ENCODE measurements at regions not wholly inside any gene's neighbourhood (a gene's known extent, or its start where the extent isn't known, plus 50 kb on each side); places are given as distances from the start of the nearest gene placed in this dataset.

GRCh38 chr4:159632031-159632430, 529.2 kb downstream of the RAPGEF2 start:
- H2BK5ac ChIP-seq (ENCODE audit: low read depth, low read length) = no peak overlapping the region
- H3K18ac ChIP-seq (ENCODE audit: extremely low read depth, low read length) = no peak overlapping the region
- ChIA-PET POLR2A (ENCODE audit: partially characterized antibody) (no interaction called here), CTCF (ENCODE audit: partially characterized antibody) (interaction anchor here (1.1 kb wide), 1 partner anchor 133 kb away, joined by 4 read pairs; no protein-coding TSS in a partner anchor)
- no peak overlapping the region for H3K23ac ChIP-seq (ENCODE audit: insufficient read length)
- 100% methylated on average over 1 of the region's 1 CpG; no CpG with 5 or more reads in 1 of the 2 experiments for WGBS, 2 experiments (ENCODE audit: extremely low coverage in 1 of 2, insufficient coverage in 1 of 2, insufficient read length in 1 of 2, insufficient replicate concordance in 2 of 2, low coverage in 1 of 2, low lambda C conversion rate in 2 of 2, missing lambda C conversion rate in 1 of 2)
- no peaks in the 10 kb centered on the region for H4K20me1 ChIP-seq (replicated peaks in 1 of 2; ENCODE audit: control insufficient read depth in 1 of 2, insufficient read depth in 2 of 2, low read length in 2 of 2)
- FAIRE-seq (no peak), DNase-seq (ENCODE audit: low read depth in 1 of 2, low spot score in 2 of 2) (no peak)
- no peak overlapping the region for H3K27ac ChIP-seq (ENCODE audit: low read depth, low read length)
- H3K27me3 ChIP-seq (replicated peaks in 1 of 4; ENCODE audit: control insufficient read depth in 3 of 4, extremely low read depth in 1 of 4, insufficient read depth in 3 of 4, low read length in 3 of 4) = no peaks in the 10 kb centered on the region
- no peak overlapping the region for H3K4ac ChIP-seq (replicated peaks; ENCODE audit: insufficient read length, low read depth, low read length)
- H3K4me3 ChIP-seq (ENCODE audit: extremely low read depth in 1 of 4, insufficient read depth in 2 of 4, low read depth in 3 of 4, low read length in 4 of 4) = no peak overlapping the region
- no peaks in the 10 kb centered on the region for H3K79me2 ChIP-seq (ENCODE audit: control insufficient read depth in 1 of 2, insufficient read depth in 2 of 2, low read length in 2 of 2)
- H4K5ac ChIP-seq (ENCODE audit: insufficient read length, low read depth, low read length) = no peak overlapping the region
- no peak overlapping the region for H3K9ac ChIP-seq (replicated peaks in 1 of 4; ENCODE audit: extremely low read depth in 1 of 4, low read depth in 3 of 4, low read length in 3 of 4)
- H4K8ac ChIP-seq (ENCODE audit: extremely low read depth, insufficient read depth, low read length) = no peak overlapping the region
- H2BK12ac ChIP-seq (ENCODE audit: low read depth, low read length) = no peak overlapping the region
- no peak overlapping the region for H3K56ac ChIP-seq (replicated peaks; ENCODE audit: insufficient read length, low read depth, low read length)
- H2BK20ac ChIP-seq (ENCODE audit: low read length) = no peak overlapping the region
- no peak overlapping the region for H2AK5ac ChIP-seq (ENCODE audit: low read depth, low read length)
- no peak overlapping the region for H2AFZ ChIP-seq (ENCODE audit: low read length)
- H3K14ac ChIP-seq (ENCODE audit: insufficient read length) = no peak overlapping the region
- H3K36me3 ChIP-seq (ENCODE audit: control insufficient read depth in 2 of 4, insufficient read depth in 4 of 4, low read length in 3 of 4) = no peaks in the 10 kb centered on the region
- H3K4me1 ChIP-seq (replicated peaks in 1 of 4; ENCODE audit: control insufficient read depth in 3 of 4, insufficient read depth in 4 of 4, low read length in 3 of 4) = no peaks in the 10 kb centered on the region
- no peaks in the 10 kb centered on the region; a peak in 1 of 4 replicates for H3K9me3 ChIP-seq (ENCODE audit: insufficient read depth in 2 of 2, low read depth in 1 of 2, low read length in 1 of 2)
- no peaks in the 10 kb centered on the region for H3K79me1 ChIP-seq (ENCODE audit: low read depth, low read length)
- no peaks in the 10 kb centered on the region for H3K23me2 ChIP-seq (ENCODE audit: low read depth, low read length)
- no peak overlapping the region for H2BK15ac ChIP-seq (ENCODE audit: low read length)
- no peak overlapping the region for H4K91ac ChIP-seq (replicated peaks; ENCODE audit: insufficient read length, low read length)
- H3K4me2 ChIP-seq (ENCODE audit: insufficient read depth in 1 of 2, low read depth in 2 of 2, low read length in 2 of 2) = no peak overlapping the region
- no peak for TF ChIP-seq SUZ12 (IDR thresholded peaks at IDR 0.05; ENCODE audit: low read length)
- TF ChIP-seq USF2 (IDR thresholded peaks at IDR 0.05; ENCODE audit: low read length) = no peak
- TF ChIP-seq KDM1A (IDR thresholded peaks at IDR 0.05; ENCODE audit: borderline replicate concordance, low read length) = no peak
- no peak for TF ChIP-seq POU5F1 (IDR thresholded peaks at IDR 0.05; ENCODE audit: low read depth, low read length)
- no peak for TF ChIP-seq SP2 (IDR thresholded peaks at IDR 0.05; ENCODE audit: low read length)
- TF ChIP-seq TCF12 (IDR thresholded peaks at IDR 0.05; ENCODE audit: low read depth, low read length) = no peak
- TF ChIP-seq CTBP2 (IDR thresholded peaks at IDR 0.05; ENCODE audit: borderline replicate concordance, insufficient read depth, insufficient read length, low read length) = no peak
- no peak for TF ChIP-seq KDM4A (IDR thresholded peaks at IDR 0.05; ENCODE audit: low read depth, low read length, severe bottlenecking)
- no peak for TF ChIP-seq TAF1 (IDR thresholded peaks at IDR 0.05; ENCODE audit: low read depth, low read length)
- no peak for TF ChIP-seq ZNF274 (IDR thresholded peaks at IDR 0.05; ENCODE audit: borderline replicate concordance, extremely low read depth, low read length)
- no peak overlapping the region for H2BK120ac ChIP-seq (replicated peaks; ENCODE audit: low read depth, low read length)

All from H1 (cell line).